Mesenchymal stem cell (in vitro differentiated cells and primary cell): ENCODE measurements at regions not wholly inside any gene's neighbourhood (a gene's known extent, or its start where the extent isn't known, plus 50 kb on each side); places are given as distances from the start of the nearest gene placed in this dataset.

Experiments used
- DNase-seq: peaks from one replicate; pipeline ENCODE4 v3.0.0-alpha.2; 2013
- H2AFZ ChIP-seq: one replicate; pipeline ENCODE4 v1.6.1; 2013; ENCODE audit warnings: low read depth, mild to moderate bottlenecking, control low read depth, inconsistent platforms, low read length, moderate library complexity
- H2AK5ac ChIP-seq: 2 replicates; pipeline ENCODE4 v1.6.1; 2013; ENCODE audit warnings: low read length, moderate library complexity, mild to moderate bottlenecking, inconsistent platforms; ENCODE audit not compliant: severe bottlenecking
- H2BK120ac ChIP-seq: one replicate; pipeline ENCODE4 v1.6.1; 2013; ENCODE audit warnings: low read depth, mild to moderate bottlenecking, inconsistent platforms, low read length, moderate library complexity
- H2BK12ac ChIP-seq, 2 experiments: one replicate each; pipeline ENCODE4 v1.6.1; 2013; ENCODE audit warnings: inconsistent platforms in 2 of 2, low read length in 2 of 2, mild to moderate bottlenecking in 2 of 2, moderate library complexity in 2 of 2, control low read depth in 1 of 2
- H2BK15ac ChIP-seq: one replicate; pipeline ENCODE4 v1.6.1; 2013; ENCODE audit warnings: mild to moderate bottlenecking, low read depth, inconsistent platforms; ENCODE audit not compliant: poor library complexity, severe bottlenecking
- H2BK5ac ChIP-seq: 2 replicates; pipeline ENCODE4 v1.6.1; 2013; ENCODE audit warnings: low read depth, mild to moderate bottlenecking, low read length, control low read depth, inconsistent platforms; ENCODE audit not compliant: poor library complexity, severe bottlenecking
- H3K14ac ChIP-seq, 2 experiments: one replicate each; pipeline ENCODE4 v1.6.1; 2013; ENCODE audit warnings: inconsistent platforms in 2 of 2, low read length in 2 of 2, control low read depth in 1 of 2, mild to moderate bottlenecking in 1 of 2, moderate library complexity in 1 of 2
- H3K18ac ChIP-seq, 2 experiments: one replicate each; pipeline ENCODE4 v1.6.1; 2013; ENCODE audit warnings: inconsistent platforms in 2 of 2, low read length in 2 of 2, control low read depth in 1 of 2, low read depth in 1 of 2, mild to moderate bottlenecking in 1 of 2
- H3K23ac ChIP-seq, 2 experiments: one replicate each; pipeline ENCODE4 v1.6.1; 2013; ENCODE audit warnings: inconsistent platforms in 2 of 2, low read length in 2 of 2, mild to moderate bottlenecking in 2 of 2, moderate library complexity in 2 of 2, control low read depth in 1 of 2
- H3K27ac ChIP-seq: 2 replicates; pipeline ENCODE4 v1.5.1; 2013; ENCODE audit warnings: mild to moderate bottlenecking, moderate library complexity, low read length, control low read depth, inconsistent platforms; ENCODE audit not compliant: poor library complexity, severe bottlenecking
- H3K27me3 ChIP-seq, 2 experiments: 2 replicates each; pipeline versions ENCODE4 v1.6.1 to v1.7.0; 2013; ENCODE audit warnings: low read length in 2 of 2, mild to moderate bottlenecking in 2 of 2, moderate library complexity in 2 of 2, control low read depth in 1 of 2, inconsistent platforms in 1 of 2; ENCODE audit not compliant: control insufficient read depth in 1 of 2, insufficient read depth in 1 of 2
- H3K36me3 ChIP-seq, 2 experiments: 2 replicates each; pipeline versions ENCODE4 v1.6.1 to v1.7.0; 2013; ENCODE audit warnings: low read length in 2 of 2, control low read depth in 1 of 2, inconsistent platforms in 1 of 2, low read depth in 1 of 2, mild to moderate bottlenecking in 1 of 2; ENCODE audit not compliant: insufficient read depth in 2 of 2, control insufficient read depth in 1 of 2
- H3K4ac ChIP-seq, 2 experiments: one replicate each; pipeline ENCODE4 v1.6.1; 2013; ENCODE audit warnings: inconsistent platforms in 2 of 2, low read length in 2 of 2, mild to moderate bottlenecking in 2 of 2, moderate library complexity in 2 of 2, control low read depth in 1 of 2, low read depth in 1 of 2
- H3K4me1 ChIP-seq: 2 replicates; pipeline ENCODE4 v1.6.1; 2013; ENCODE audit warnings: low read depth, low read length, control low read depth; ENCODE audit not compliant: control insufficient read depth, insufficient read depth
- H3K4me2 ChIP-seq: 2 replicates; pipeline ENCODE4 v1.6.1; 2013; ENCODE audit warnings: low read length, mild to moderate bottlenecking, inconsistent platforms; ENCODE audit not compliant: poor library complexity, severe bottlenecking
- H3K4me3 ChIP-seq, 2 experiments: 2 replicates each; pipeline versions ENCODE4 v1.5.1 to v1.7.0; 2013; ENCODE audit warnings: low read length in 2 of 2, mild to moderate bottlenecking in 2 of 2, control low read depth in 1 of 2, low read depth in 1 of 2; ENCODE audit not compliant: insufficient read depth in 1 of 2
- H3K79me1 ChIP-seq: replicated peaks from 2 replicates; pipeline ENCODE4 v1.6.1; 2013; ENCODE audit warnings: mild to moderate bottlenecking, control low read depth, low read length, inconsistent platforms; ENCODE audit not compliant: poor library complexity, severe bottlenecking
- H3K9ac ChIP-seq: 2 replicates; pipeline ENCODE4 v1.7.0; 2013; ENCODE audit warnings: mild to moderate bottlenecking, low read length, moderate library complexity
- H3K9me3 ChIP-seq: 2 replicates; pipeline ENCODE4 v1.7.0; 2013; ENCODE audit warnings: mild to moderate bottlenecking, low read length; ENCODE audit not compliant: control insufficient read depth
- H4K8ac ChIP-seq: one replicate; pipeline ENCODE4 v1.6.1; 2013; ENCODE audit warnings: inconsistent platforms, mild to moderate bottlenecking, low read length, moderate library complexity
- H4K91ac ChIP-seq: one replicate; pipeline ENCODE4 v1.6.1; 2013; ENCODE audit warnings: mild to moderate bottlenecking, low read length, inconsistent platforms
- WGBS: methylation state at CpG from one replicate; pipeline ENCODE4 v1.1.7; 2013; ENCODE audit warnings: mixed read lengths; 5-methylcytosine and 5-hydroxymethylcytosine counted together

GRCh38 chrX:13473442-13474163 is 95.8 kb upstream of the EGFL6 start:
- Histone ChIP-seq H3K79me1 (no peaks in the 10 kb centered on the region), H3K9ac (peak overlapping the region; percentile 82), H3K4me2 (no peak overlapping the region), H2BK5ac (no peak overlapping the region), H3K23ac (no peak overlapping the region), H3K9me3 (no peaks in the 10 kb centered on the region), H2BK12ac (peak overlapping the region; percentile 39 to 42), H4K91ac (no peak overlapping the region), H2BK15ac (no peak overlapping the region), H2BK120ac (peak overlapping the region; percentile 61), H4K8ac (peak overlapping the region; percentile 23), H3K27me3 (peaks cover 0 to 12% of the 10 kb centered on the region in 2 experiments), H3K4ac (no peak overlapping the region), H3K36me3 (no peaks in the 10 kb centered on the region), H3K4me3 (peak overlapping the region in 1 of 2 experiments; percentile 18), H3K4me1 (peaks cover 3% of the 10 kb centered on the region), H3K14ac (no peak overlapping the region), H2AK5ac (no peak overlapping the region), H3K18ac (peak overlapping the region in 1 of 2 experiments; percentile 12), H3K27ac (no peak overlapping the region), H2AFZ (no peak overlapping the region)
- DNase-seq, result no peak
- WGBS, result 68% methylated on average over 4 of the region's 9 CpGs

- 85% methylated on average over 2 of the region's 5 CpGs for WGBS
- Histone ChIP-seq H3K4ac (no peak overlapping the region), H4K8ac (no peak overlapping the region), H3K79me1 (no peaks in the 10 kb centered on the region), H3K4me3 (no peak overlapping the region), H3K27me3 (peaks cover 0 to 12% of the 10 kb centered on the region in 2 experiments), H3K4me2 (no peak overlapping the region), H2BK15ac (no peak overlapping the region), H3K36me3 (no peaks in the 10 kb centered on the region), H2BK5ac (no peak overlapping the region), H2BK120ac (no peak overlapping the region), H3K23ac (no peak overlapping the region), H3K9me3 (no peaks in the 10 kb centered on the region), H2BK12ac (no peak overlapping the region), H3K14ac (no peak overlapping the region), H3K18ac (no peak overlapping the region), H3K9ac (peak overlapping the region; percentile 82), H3K4me1 (peaks cover 3% of the 10 kb centered on the region), H2AFZ (no peak overlapping the region), H3K27ac (no peak overlapping the region), H4K91ac (no peak overlapping the region), H2AK5ac (no peak overlapping the region)
- no peak for DNase-seq
Measured at GRCh38 chrX:13472975-13473374, 96.4 kb upstream of the EGFL6 start.

- no peak for DNase-seq
- H3K79me1 ChIP-seq, result no peaks in the 10 kb centered on the region
Measured at GRCh38 chrX:13471269-13471668, 98.1 kb upstream of the EGFL6 start.

GRCh38 chrX:13470685-13470977 is 98.8 kb upstream of the EGFL6 start:
- Histone ChIP-seq H3K36me3 (no peaks in the 10 kb centered on the region), H3K4me2 (no peak overlapping the region), H4K8ac (no peak overlapping the region), H3K14ac (no peak overlapping the region), H3K9ac (peak overlapping the region; percentile 57), H3K79me1 (no peaks in the 10 kb centered on the region), H2BK12ac (peak overlapping the region in 1 of 2 experiments; percentile 23), H3K4ac (no peak overlapping the region), H3K9me3 (no peaks in the 10 kb centered on the region), H3K27me3 (peaks cover 0 to 5% of the 10 kb centered on the region in 2 experiments), H3K4me3 (no peak overlapping the region), H3K4me1 (peaks cover 3% of the 10 kb centered on the region), H4K91ac (no peak overlapping the region), H3K23ac (no peak overlapping the region), H3K27ac (no peak overlapping the region), H2AK5ac (no peak overlapping the region), H2BK5ac (no peak overlapping the region), H2BK15ac (no peak overlapping the region), H3K18ac (no peak overlapping the region), H2AFZ (no peak overlapping the region), H2BK120ac (no peak overlapping the region)
- DNase-seq, result no peak
- 93% methylated on average over 3 of the region's 3 CpGs for WGBS

More at GRCh38 chrX:13471269-13471668, 98.1 kb upstream of the EGFL6 start:
- Histone ChIP-seq H2BK12ac (peak overlapping the region in 1 of 2 experiments; percentile 2), H2AFZ (no peak overlapping the region), H3K4me1 (peaks cover 3% of the 10 kb centered on the region), H3K4me3 (no peak overlapping the region), H2AK5ac (no peak overlapping the region), H3K14ac (no peak overlapping the region), H4K8ac (peak overlapping the region; percentile 0), H2BK120ac (no peak overlapping the region), H3K23ac (no peak overlapping the region), H3K18ac (peak overlapping the region in 1 of 2 experiments; percentile 70), H3K9me3 (no peaks in the 10 kb centered on the region), H2BK15ac (no peak overlapping the region), H4K91ac (no peak overlapping the region), H3K4ac (no peak overlapping the region), H3K36me3 (no peaks in the 10 kb centered on the region), H3K9ac (peak overlapping the region; percentile 57), H3K27me3 (peaks cover 0 to 7% of the 10 kb centered on the region in 2 experiments), H2BK5ac (no peak overlapping the region), H3K27ac (no peak overlapping the region), H3K4me2 (no peak overlapping the region)
- 91% methylated on average over 3 of the region's 3 CpGs for WGBS
